ENCODE measurements at regions not wholly inside any gene's neighbourhood (a gene's known extent, or its start where the extent isn't known, plus 50 kb on each side); places are given as distances from the start of the nearest gene placed in this dataset.

GRCh38 chr2:121028577-121028976 lies 256.4 kb downstream of the TFCP2L1 start:
- DNase-seq: no peak

DNA sequence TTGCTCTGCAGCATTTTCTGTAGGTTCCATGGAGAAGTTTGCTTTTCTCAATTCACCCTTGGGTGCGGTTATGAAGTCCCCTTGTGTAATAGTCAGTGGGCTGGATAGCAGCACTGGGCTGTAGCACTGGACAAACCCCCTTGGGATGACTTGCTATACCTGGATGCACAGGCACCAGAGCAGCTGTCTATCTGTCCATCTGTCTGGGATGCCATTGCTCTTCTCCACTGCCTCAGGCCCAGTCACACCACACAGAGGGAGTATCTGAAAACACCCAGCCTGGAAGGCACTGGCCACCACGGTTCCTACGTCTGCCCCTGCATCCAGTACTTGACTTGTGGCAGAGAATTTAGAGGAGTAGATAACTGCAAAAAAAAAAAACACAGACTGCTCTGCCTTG lies 254.5 kb downstream of the TFCP2L1 start:
- no peak for DNase-seq

- no peak for DNase-seq
Observed at GRCh38 chr2:121031568-121032340, 253.2 kb downstream of the TFCP2L1 start.

DNA sequence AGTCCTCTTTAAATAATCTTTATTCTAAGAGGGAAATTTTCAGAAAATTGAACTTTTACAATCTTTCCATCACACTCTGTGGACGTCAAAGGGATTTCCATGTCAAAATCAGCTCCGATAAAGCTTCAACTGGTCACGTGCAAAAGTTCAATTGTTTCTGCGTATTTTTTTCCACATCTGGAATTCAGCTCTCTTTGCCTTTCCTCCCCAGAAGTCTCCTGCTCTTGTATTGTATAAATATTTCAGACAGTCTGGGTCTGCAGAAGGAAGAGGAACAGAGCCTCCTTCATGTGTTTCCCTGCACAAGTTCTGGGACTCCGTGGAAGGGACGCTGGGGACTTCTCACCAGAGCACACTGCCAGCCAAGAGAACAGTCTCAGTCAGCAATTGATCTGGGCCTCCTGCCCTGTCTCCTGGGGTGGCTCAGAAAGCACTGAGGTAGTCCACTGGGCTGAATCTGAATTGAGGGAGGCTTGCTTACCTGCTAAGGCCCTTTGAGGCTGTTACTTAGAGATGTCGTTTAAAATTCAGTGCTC lies 251.5 kb downstream of the TFCP2L1 start:
- no peak for DNase-seq

- no peak for DNase-seq
Observed at GRCh38 chr2:121034551-121034950, 250.5 kb downstream of the TFCP2L1 start.

DNA sequence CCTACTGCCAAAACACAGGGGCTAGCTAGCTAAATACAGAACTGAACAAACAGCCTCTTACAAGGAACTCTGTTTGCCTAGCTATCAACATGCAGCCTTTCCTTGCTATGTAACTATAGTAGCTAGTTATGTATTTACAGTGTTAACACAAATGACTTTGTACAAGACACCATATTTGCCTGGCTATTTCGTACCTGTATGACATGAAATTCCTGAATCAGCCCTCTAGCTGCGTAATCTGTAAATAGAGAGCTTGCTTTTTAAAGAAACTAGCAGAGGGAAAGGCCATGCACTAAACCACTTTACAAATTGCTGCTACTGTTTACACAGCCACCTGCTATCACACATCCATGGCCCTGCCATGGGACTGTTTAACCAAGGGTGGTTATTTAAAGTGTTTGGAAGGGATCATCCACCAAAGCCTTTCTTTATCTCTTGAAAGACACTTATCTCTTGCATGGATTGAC lies 248.7 kb downstream of the TFCP2L1 start:
- no peak for DNase-seq

DNA sequence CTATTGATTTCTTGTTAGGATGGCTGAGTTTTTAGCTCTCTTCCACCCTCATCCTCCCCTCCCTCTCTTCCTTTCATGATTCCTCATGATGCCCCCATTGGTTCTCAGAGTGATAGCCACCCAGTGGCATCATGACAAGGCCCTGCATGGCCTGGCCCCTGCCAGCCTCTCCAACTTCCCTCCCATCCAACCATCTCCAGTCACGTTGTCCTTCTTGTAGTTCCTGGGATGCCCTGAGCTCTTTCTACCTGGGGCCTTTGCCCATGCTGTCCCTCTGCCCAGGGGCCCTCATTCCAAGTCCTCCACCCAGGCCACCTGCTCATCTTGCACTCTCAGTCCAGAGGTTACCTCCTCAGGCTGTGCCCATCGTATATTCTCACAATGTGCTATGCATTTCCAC lies 247.5 kb downstream of the TFCP2L1 start:
- no peak for DNase-seq

- no peak for DNase-seq
Observed at GRCh38 chr2:121038031-121038430, 247.0 kb downstream of the TFCP2L1 start.

- no peak for DNase-seq
Observed at GRCh38 chr2:121038431-121038830, 246.6 kb downstream of the TFCP2L1 start.

- no peak for DNase-seq
Observed at GRCh38 chr2:121038891-121039616, 245.9 kb downstream of the TFCP2L1 start.

GRCh38 chr2:121039679-121040078 lies 245.3 kb downstream of the TFCP2L1 start:
- no peak for DNase-seq

DNA sequence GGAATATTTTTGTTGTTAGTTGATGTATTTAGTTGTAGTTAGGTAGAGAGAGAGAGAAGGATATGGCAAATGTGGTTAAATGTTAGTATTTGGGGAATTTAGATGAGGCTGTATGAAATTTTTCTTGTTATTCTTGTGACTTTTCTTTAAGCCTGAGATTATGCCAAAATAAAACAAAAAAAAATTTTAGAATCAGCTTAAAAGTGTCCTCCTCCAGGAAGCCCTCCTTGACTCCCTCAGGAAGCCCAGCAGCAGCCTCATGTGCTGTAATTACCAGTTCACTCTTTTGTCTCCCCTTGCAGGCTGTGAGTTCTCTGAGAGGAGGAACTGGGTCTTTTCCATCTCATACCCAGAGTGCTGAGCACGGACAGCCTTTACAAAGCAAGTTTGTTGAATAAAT lies 243.5 kb downstream of the TFCP2L1 start:
- no peak for DNase-seq

DNA sequence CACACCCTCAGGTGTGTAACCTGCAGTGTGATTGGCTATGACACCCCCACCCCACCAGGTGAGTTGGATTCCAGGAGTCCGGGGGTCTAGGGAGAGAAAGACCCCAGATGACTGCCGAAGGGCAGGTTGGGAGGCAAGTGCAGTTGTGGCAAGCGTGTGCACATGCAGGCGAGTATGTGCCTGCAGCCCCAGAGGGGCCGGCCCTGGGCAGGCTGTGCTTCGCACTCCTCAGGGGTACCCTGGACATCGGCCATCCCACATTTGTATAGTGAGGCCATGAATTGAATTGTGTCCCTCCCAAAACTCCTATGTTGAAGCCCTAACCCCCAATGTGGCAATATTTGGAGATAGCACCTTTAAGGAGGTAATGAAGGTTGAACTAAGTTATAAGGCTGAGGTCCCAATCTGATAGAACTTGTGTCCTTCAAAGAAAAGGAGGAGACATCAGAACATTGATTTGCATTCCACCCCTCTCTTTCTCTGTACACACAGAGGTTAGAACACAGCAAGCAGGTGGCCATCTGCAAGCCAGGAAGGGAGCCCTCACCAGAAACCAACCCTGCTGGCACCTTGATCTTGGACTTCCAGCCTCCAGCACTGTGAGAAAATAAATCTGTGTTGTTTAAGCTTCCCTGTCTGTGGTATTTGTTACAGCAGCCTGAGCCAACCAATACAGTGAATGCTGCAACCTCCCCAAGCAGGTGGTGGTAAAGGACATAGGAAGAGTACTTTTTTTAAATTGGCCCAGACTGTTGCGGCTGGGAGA lies 241.8 kb downstream of the TFCP2L1 start:
- DNase-seq: no peak

- DNase-seq: no peak
Observed at GRCh38 chr2:121043827-121044222, 241.2 kb downstream of the TFCP2L1 start.

- DNase-seq: no peak
Observed at GRCh38 chr2:121044412-121044811, 240.6 kb downstream of the TFCP2L1 start.

- DNase-seq: no peak
Observed at GRCh38 chr2:121045245-121045644, 239.8 kb downstream of the TFCP2L1 start.

DNA sequence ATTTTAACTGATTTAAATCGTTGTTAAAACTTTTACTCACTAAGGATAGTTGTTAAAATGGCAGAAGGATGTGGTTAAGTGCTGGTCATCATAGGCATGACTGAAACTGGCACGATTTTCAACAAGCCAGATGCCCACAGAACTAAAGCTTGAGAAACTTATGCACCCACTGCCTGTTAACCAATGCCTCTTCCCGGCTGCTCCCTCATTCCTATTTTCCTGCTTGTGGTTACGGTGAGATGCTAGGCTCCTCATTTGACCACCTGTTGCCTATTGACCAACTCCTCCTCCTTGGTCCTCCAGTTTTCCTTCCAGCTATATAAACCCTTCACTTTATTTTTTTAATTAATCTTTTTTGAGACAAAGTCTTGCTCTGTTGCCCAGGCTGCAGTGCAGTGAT lies 238.7 kb downstream of the TFCP2L1 start:
- DNase-seq: no peak

DNA sequence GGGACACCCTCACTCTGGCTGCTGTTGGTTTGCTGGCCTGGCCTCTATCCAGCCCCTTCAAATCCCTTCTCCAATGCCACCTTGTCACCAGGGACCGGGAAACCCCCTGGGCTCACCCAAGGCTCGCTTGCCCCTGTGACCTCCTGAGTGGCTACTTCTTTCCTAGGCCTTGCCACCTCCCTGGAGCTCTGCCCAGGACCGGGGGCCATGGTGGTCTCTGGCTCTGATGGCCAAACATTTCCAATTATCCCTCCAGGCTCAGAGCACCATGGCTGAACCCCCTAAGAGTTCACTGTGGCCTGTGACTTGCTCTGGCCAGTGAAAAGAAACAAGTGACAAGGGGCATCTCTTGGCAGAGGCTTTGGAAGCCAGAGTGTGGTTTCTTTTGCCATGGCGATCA lies 237.6 kb downstream of the TFCP2L1 start:
- DNase-seq: no peak

GRCh38 chr2:121049131-121049530 lies 235.9 kb downstream of the TFCP2L1 start:
- no peak for DNase-seq

DNA sequence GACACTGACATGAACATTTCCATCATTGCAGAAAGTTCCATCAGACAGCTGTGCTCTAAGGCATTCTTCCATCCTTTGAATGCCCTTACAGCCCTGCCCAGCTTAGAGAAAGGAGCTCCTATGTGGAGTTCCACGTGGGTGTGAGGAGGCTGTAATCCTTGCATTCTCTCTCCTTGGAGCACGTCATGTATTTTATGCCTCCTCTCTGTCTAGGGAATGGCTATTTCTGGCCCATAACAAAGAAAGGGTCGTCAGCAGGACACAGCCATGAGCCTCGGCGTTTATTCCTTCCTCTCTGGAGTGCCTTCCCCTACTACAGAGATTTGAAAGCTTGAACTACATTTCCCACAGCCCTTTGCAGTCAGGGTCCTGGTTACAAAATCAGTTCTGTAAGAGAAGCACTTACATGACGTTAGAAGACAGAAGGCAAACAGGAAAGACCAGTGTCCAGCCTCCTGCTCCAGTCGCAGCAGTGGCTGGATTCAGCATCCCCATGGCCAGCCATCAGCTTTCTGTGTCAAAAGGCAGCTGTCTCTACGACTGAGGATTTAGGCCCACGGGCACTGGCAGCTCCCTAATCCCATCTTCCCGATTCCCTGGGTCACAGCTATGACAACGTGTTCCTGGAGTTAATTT lies 234.9 kb downstream of the TFCP2L1 start:
- DNase-seq: no peak

DNA sequence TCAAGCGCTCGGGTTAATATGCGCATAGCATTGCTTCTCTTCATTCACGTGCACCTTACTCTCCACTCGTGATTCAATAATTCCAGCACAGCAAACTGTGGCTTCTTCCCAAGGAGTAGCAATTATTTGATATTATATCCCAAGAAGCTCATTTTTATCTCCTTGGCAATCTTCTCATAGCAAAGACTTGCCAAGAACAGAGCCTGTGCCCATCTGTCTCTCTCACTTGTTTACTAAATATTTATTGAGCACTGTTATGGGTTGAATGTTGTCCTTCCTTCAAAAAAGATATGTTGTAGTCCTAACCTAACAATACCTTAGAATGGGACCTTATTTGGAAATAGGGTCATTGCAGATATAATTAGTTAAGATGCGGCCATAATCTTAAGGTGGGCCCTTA lies 233.7 kb downstream of the TFCP2L1 start:
- no peak for DNase-seq

- no peak for DNase-seq
Observed at GRCh38 chr2:121052023-121052422, 233.0 kb downstream of the TFCP2L1 start.

GRCh38 chr2:121052521-121052920 lies 232.5 kb downstream of the TFCP2L1 start:
- no peak for DNase-seq

All from fibroblast of skin of abdomen (primary cell).